Activated CD4-positive, alpha-beta T cell treated with anti-CD3 and anti-CD28 coated beads for 4 hours (primary cell): ENCODE measurements at regions not wholly inside any gene's neighbourhood (a gene's known extent, or its start where the extent isn't known, plus 50 kb on each side); places are given as distances from the start of the nearest gene placed in this dataset.
"Not testable (repeated sequence)": the region's sequence is repeated elsewhere in the genome, so short reads cannot be mapped to it uniquely, and the experiment has no call there.

ENCODE experiments used
- DNase-seq, 2 donors: peaks; one replicate each; pipeline ENCODE4 v3.0.0-alpha.2; 2020

DNA sequence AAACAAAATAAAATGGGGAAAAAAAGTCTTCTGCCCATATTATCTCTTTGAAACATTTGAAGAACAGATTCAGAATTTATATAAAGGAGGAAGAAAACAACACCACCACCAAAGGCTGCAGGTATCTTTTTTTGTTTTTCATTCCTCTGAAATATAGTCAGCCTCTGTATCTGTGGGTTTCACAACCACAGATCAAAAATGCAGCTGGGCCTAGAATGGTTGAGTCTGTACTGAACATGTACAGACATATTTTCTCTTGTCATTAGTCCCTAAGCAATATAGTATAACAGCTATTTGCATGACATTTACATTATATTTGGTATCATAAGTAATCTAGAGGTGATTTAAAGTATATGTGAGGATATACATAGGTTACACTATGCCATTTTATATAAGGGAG lies 559.7 kb upstream of the LRRN3 start:
- DNase-seq, result no peak

DNA sequence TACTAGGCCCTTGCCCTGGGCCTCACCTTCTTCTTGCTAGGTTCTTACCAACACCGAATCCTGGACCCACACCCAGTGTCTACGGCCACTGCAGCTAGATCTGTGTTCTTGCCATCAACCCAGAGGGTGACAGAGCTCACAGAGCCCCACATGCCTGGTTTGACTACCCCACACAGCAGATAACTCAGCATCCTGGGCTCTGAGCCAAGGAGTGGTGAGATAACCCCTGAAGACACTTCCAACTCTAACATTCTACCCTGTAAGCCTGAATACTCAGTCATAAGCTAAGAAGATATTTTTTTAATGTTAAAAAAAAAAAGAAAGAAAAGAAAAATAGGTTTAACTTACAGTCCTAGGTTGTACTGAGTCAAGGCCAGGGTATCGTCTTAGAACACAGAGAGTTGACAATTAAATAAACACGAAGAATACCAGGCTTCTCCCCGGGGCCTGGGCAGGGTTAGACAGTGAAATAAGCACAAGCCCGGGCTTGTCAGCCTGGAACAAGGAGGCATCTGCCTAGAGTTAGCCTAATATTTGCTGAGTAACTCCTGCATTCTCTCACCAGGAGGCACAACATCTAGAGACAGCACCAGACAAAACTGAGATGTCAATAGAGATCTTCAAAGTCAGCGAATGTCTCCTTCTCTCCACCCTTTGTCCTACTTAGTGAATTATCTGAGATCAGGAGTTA lies 556.5 kb upstream of the LRRN3 start:
- DNase-seq, result no peak

DNA sequence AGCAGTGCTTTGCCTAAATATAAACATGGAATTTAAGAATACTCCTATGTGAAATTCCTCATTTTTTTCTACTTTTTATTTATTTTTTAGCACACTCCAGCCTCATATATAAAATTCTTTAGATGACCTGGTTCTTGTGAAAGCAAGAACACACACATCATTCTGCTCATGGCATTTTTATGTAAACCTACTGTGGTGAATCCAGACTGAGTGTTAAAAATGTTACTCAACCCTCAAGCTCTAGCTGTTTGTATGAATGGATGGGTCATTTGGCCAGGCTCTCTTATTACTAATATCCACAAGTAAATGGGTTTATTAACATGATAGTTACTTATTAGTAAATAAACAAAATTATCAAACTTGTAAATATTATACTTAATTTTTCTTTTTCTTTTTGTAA lies 551.7 kb upstream of the LRRN3 start:
- no peak for DNase-seq

DNA sequence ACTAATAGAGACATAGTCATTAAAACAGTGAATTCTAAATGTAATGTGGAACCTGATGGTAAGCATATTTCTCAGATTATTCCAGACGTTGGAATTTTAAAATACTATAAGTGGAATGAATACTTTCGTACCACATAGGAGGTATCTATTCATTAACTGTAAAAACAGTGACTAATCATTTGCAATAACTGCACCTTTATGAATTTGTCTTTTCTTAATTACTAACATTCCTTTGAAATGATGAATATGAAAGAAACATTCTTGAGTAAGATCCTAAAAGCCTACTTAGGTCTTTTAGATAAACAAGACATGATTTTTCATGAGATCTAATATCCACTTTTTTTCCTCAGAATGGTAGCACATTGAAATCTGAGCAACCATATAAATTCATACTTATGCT lies 549.0 kb upstream of the LRRN3 start:
- no peak for DNase-seq

DNA sequence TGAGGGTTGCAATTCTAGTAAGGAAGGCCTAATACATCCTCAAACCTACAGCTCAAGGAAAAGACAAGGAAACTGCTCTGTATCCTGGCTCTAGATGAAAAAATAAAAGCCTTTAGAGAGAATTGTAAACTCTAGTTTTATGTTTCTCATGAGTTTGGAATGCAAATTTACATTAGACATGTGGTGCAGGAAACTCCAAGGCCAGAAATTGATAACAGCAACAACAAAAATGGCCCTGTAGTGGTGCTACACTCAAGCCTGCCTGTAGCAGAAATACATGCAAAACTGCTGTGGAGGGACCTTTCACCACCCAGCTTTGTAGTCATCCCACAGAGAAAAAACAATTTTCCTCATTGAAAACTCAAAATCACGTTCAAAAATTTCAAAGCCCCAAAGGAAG lies 546.7 kb upstream of the LRRN3 start:
- DNase-seq, result no peak

DNA sequence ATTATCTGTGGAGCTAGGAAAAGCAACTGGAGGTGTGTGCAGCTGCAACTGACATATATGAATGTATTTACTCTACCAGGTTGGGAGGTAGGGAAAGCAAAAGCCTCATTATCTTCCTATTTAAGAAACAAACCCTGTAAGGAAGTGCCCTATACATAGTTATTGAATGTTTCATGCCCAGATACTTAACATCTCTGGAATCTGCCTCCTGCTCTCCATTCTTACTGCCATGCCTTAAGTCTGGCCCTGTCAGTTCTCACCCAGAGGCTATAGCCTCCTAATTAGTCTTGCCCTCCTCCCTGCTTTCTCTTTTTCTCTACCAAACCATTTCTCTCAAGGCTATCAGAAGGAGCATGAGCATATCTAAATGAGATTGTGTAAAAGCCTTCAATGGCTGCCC lies 542.6 kb upstream of the LRRN3 start:
- DNase-seq, result no peak

DNA sequence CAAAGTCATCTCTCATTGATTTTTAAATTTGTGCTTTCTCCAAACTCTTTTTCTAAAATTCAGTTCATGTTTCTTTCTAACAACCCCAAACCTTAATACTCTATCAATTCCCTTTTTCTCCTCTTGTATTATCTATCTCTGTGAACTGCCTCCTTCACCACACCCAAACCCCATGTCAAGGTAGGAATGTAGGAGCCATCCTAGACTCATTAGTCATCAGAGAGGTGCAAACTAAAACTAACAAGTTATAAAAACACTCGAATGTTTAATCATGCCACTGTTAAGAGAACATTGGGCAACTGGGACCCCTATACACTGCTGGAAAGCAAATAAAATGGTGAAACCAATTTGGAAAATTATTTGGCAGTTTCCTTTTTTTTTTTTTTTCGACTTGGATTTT lies 533.8 kb upstream of the LRRN3 start:
- no peak for DNase-seq

DNA sequence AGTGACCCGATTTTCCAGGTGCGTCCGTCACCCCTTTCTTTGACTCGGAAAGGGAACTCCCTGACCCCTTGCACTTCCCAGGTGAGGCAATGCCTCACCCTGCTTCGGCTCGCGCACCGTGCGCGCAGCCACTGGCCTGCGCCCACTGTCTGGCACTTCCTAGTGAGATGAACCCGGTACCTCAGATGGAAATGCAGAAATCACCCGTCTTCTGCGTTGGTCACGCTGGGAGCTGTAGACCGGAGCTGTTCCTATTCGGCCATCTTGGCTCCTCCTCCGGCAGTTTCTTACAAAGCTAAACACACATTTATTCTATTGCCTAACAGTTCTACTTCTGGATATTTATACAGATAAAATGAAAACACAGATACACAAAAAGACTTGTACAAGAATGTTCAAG lies 527.6 kb upstream of the LRRN3 start:
- not testable (repeated sequence) for DNase-seq

DNA sequence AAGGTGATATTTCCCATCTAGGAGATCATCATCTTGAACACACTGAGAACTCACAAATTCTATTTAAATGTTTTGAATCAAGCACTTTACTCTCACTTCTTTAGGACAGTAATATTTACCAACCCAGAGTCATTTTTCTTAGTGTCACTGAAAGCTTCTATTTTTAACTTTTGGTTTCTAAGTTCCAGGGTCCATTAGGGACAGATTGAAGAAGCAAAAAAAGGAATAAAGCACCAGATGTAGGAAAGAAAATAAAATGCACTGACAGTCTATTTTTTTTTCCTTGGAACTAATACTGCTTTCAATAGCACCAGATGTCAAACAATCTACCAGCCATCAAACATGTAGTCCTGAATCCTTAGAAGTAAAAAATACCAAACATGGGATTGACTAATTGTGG lies 526.7 kb upstream of the LRRN3 start:
- no peak for DNase-seq

DNA sequence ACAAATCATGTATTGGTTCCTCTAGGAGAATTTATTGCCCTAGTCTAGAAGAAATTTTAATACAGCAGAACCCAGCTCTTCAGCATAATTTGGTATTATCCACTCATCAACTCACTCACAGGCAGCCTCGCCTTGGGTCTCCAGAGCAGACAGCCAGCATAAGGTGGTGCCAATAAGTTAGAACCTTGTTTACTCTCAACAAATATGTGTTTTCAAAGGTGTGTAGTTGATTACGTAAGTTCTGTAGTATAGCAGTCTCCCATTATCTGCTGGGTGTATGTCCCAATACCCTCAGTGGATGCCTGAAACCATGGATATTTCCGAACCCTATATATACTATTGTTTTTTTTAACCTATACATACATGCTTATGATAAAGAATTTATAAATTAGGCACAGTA lies 522.5 kb upstream of the LRRN3 start:
- DNase-seq, result no peak

DNA sequence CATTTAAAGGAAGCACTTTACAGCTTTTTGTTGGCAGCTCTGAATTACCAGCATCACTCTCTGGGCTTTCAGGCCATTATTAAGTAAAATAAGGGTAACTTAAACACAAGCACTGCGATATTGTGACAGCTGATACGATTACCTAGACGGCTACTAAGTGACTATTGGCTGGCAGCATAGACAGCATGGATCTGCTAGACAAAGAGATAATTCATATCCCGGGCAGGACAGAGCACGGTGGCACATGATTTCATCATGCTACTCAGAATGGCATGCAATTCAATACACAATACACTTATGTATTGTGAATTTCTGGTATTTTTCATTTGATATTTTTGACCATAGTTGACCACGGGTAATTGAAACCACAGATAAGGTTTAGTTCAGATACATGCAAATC lies 522.0 kb upstream of the LRRN3 start:
- no peak for DNase-seq

DNA sequence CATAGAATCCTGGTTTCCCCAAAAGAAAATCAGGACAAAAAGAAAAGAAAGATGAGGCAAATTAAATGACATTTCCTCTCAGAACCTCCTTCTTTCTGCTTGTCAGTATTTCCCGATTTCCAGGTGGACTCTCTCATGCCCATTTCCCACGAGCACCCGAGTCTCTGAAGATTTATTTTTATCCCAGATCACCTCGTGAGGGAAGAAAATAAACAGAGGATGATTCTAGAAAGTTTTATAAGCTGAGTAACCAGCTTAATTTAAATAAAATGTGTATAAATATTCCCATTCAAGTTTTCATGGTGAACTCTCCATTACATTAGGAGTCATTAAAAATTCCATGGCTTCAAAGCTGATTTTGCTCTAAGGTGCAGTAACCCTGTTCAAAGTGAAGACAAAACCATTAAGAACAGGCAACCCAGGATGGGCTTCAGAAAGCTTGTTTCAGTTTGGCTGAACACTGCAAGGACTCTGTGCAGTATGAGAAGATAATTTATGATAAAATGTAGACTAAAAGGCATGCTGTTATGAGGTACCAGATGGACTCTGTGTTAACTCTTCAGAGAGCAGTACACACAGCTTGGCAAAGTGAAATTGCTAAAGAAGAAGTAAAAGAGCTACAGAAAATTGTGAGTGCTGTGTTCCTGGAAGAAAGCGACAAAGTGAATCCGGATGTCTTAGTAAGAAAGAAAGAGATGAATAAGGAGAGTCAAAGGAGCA lies 521.3 kb upstream of the LRRN3 start:
- no peak for DNase-seq

DNA sequence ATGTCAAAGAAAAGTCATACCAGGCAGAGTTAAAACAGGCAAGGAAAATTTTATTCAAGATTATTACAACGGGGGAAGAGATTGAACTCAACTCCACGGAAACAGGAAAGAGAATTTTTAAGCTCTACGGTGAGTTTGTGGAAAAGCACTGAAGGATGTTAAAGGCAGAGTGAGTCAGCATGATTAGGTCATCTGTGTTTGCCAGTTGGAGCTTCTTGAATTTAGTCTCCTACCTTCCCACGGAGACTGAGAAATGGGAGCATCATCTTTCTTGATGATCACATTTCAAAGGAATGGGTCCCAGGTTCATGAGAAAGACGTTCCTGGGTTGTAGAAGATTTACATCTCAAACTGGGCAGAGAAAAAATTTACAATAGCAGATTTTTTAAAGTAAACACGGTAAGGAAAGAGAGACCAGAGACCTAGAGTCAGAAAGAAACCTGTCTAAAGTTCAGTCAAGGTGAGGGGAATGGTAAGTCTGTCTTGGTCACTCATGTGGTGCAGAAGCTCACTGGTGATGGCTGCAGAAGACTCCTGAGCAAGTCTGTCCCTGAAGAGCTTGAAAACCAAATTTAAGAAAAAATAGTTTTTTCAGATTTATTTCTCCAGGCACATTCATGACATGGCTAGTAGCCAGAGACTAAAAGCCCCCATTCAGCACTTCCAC lies 516.9 kb upstream of the LRRN3 start:
- no peak for DNase-seq

DNA sequence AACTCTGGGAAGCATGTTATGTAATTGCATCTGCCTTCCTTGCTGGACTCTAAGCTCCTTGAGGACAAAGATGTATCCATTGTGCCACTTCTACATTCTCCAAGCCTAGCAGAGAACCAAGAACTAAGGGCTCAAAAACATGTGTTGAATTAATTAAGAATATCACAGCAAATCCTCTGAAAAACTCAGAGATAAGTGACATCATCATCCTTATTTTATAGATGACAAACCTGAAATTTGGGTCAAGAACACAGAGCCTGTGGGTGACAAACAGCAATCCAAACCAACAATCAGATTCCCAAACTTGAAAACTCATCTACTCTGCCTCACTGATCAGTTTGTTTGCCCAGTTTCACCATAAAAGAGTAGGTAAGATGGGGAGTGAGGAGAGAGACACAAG lies 503.6 kb upstream of the LRRN3 start:
- DNase-seq, result no peak

DNA sequence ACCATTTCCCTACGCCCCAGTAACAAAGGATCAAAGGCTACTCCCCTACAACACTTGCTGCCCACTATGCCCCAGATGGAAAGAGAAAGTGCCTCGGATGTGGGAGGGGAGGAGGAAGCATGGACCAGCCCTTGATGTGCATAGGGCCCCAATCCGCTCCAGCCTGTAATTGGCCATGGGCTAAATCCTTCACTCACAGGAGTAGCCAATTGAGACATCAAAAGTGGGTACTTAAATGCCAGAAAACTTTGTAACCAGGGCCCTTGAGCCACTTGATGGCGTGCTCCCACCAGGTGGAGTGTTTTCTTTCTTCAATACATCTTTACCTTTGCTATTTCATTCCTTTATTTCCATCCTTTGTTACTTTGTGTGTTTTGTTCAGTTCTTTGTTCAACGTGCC lies 500.5 kb upstream of the LRRN3 start:
- no peak for DNase-seq

DNA sequence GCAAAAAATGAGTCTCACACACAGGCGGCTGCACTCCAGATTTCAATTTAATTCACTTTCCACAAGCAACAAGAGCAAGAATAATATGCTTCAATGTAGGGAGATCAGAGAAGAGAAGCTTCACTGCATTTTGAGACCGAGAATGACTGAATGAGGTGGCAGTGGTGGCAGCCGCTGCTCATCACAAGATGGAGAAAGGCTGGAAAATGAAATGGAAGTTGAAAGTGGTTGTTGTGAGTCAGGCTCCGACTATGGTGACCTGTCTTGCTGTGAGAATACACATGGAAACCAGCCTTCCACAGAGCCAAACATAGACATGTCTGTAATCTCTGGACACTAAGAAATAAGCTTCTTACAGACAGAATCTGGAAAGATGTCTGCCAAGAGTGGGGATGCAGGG lies 499.6 kb upstream of the LRRN3 start:
- no peak for DNase-seq

DNA sequence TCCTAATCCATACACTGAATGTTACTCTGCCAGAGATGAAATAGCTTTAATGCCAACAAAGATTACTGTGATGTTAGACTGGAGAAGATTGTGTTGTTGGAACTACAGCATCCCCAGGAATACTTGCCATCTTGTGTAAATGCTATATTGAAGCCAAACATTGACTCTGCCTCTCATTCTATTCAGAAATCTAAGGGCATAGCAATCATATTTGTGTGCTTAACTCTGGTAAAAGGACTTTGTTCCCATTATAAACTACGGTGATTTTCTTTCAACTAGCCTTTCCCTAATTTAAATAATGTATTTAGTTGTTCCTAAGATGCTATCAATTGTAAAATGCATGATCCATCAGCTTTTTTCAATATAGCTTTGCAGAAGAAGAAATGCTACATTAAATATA lies 498.4 kb upstream of the LRRN3 start:
- no peak for DNase-seq

DNA sequence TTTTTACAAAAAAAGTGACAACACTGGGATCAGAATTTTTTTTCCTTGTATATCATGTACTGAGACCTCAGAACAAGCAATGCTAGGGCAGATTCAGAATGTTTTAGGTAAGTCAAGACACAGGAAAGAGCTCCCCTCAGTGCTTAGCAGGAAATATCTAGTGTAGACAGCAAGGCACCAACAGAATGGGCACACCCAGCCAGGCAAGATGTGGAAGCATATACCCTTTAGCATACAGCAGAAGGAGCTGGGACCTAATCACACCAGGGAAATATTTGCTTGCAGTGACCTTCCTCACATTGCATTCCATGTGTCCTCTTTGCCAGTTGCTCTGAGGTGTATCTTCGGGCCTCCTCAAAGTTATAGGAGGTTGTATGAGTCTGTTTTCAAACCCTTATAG lies 497.6 kb upstream of the LRRN3 start:
- no peak for DNase-seq

DNA sequence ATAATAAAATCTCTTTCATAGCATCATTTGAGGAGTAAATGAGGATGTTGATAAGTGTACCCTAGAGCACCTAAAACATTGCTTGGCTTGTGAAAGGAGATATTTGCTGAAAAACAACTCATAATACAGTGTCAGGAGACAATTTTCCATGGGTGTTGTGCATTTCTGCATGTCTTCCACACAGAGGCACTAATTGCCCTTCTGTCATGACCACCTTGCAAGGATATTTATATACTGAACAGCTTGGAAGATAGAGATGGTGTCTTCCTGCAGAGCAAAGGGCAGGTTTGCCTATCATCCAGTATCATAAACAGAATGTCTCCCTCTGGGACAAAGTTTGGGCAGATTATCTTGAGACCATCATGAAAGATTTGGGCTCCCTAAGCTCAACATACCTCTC lies 495.2 kb upstream of the LRRN3 start:
- DNase-seq, result no peak

DNA sequence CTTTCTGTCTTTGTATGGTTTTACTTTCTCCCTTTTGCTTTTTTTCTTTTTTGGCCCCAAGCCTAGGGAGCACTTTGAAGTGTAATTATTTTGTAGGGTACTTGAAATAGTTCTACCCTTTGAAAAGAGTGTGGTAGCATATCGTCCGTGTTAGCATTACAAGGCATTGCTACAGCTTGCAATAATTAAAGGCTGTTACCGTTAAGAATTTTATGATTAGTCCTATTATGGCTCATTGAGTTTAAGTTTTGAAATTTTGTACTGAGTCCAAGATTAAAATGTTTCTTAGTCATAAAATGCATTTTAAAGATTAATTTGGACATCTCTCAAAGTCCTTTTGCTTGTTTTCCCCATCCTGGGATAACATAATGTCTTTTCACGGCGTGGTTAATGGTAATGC lies 490.0 kb upstream of the LRRN3 start:
- DNase-seq, result no peak

DNA sequence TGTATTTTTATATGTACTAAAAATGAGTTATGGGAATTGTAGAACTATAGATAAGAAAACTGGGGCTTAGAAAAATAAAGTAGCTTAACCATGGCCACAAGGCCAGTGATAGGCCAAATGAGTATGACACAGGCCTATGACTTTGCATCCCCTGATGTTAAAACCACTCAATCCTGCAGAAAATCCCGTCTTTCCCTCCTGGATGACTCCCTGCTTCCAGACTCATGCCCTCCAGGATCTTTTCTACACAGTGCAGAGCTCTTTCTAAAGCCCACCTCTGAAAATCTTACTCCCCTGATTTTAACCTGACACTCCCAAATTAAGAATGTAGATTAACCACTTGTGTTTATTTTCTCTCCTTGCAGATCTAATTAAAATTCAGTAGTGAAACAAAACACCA lies 489.2 kb upstream of the LRRN3 start:
- DNase-seq, result no peak

DNA sequence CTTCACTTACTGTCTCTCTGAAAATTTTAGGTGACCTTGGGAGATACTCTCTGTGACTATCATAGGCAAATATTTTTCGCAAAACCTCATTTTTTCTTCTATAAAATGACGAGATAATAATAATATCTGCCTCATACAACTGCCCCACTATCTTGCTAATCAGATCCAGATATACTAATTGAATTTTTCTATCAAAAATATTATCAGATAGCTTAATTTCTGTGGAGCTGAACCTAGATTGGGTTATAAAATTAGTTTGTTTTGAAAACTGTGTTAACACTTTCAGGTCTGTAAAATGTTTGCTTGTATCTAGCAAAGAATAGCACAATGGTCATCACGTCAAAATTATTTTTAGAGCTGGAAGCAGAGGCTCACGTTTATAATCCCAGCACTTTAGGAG lies 486.7 kb upstream of the LRRN3 start:
- DNase-seq, result no peak

DNA sequence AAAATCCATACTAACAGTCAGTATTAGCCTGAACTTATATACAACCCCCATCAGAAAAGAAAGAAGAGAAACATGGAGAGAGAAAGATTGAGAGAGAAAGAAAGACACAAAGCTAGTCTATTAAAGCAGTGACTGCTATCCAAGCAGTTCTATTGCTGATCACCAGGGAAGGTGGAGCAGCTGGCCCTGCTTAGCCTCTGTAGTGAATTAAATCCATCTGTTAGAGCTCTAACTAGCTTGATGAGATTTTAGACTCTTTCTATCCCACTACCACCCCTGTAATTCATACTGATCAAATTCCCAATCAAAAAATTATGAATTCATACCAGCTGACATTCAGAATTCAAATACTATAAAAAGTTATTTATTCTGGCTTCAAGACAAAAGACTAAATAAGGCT lies 486.0 kb upstream of the LRRN3 start:
- DNase-seq, result no peak

DNA sequence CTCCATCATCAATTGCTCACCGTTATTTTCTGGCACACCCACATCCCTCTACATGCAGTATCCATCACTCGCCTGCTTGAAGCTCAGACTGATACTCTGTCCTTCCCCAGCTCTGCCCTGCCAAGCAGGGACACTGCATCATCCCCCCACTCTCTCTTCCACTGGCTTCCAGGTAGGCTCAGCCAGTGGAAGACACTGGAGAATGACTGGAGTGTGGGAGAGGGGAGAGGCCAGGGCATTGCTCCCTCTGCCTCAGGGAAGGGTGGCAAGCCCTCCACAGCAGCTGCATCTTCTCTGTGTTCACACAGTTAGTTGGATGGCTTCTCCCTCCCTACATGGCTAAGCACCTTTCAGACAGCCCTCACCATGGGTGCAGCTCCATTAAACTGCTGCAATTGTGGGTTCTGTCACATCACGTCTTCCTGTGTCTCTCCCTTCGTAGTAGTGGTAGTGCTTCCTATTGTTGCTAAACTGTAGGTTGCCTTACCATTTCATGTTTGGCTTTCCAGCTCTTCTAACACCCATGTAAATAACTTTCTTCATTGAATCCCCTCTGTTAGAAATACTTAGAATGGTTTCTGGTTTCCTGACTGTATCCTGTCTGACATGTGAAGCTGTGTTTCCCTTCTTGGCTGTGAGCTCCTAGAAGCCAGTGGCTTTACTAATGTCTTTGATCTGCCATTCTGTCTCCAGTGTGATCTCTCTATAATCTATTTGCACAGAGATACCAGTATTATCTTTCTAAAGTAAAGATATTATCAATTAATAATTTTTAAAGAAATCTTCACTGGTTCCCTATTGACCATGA lies 483.7 kb upstream of the LRRN3 start:
- DNase-seq, result no peak
